SK-N-SH treated with all-trans-retinoic acid at 6 μM for 48 hours (cell line): ENCODE measurements at regions not wholly inside any gene's neighbourhood (a gene's known extent, or its start where the extent isn't known, plus 50 kb on each side); places are given as distances from the start of the nearest gene placed in this dataset.

Experiments
- ATAC-seq: fragments of 200-7000 bp; cut with Tn5 transposase; 3 replicates; pipeline ENCODE4 v1.9.1; 2020; ENCODE audit warnings: mild to moderate bottlenecking, moderate library complexity
- BACH2 ChIP-seq: fragments of 250-450 bp; sonication (Bioruptor Pico); IDR thresholded peaks from 2 replicates; pipeline ENCODE4 v1.9.0; 2021; ENCODE audit warnings: mild to moderate bottlenecking, borderline replicate concordance
- CSRNP3 ChIP-seq: fragments of 250-450 bp; sonication (Bioruptor Pico); IDR thresholded peaks from 2 replicates; pipeline ENCODE4 v1.5.1; 2021; ENCODE audit warnings: mild to moderate bottlenecking, moderate library complexity
- GLIS3 ChIP-seq: fragments of 250-450 bp; sonication (Bioruptor Pico); IDR thresholded peaks from 2 replicates; pipeline ENCODE4 v1.5.0; 2020; ENCODE audit warnings: mild to moderate bottlenecking, moderate library complexity
- ISL1 ChIP-seq: fragments of 250-450 bp; sonication (Bioruptor Pico); IDR thresholded peaks from 2 replicates; pipeline ENCODE4 v2.1.2; 2022; ENCODE audit warnings: mild to moderate bottlenecking, moderate library complexity
- OSR1 ChIP-seq: fragments of 250-450 bp; sonication (Bioruptor Pico); IDR thresholded peaks from 2 replicates; pipeline ENCODE4 v1.8.0; 2022; ENCODE audit warnings: moderate library complexity, mild to moderate bottlenecking, inconsistent platforms
- POU6F1 ChIP-seq: fragments of 250-450 bp; sonication (Bioruptor Pico); IDR thresholded peaks from 2 replicates; pipeline ENCODE4 v1.8.0; 2021; ENCODE audit warnings: low read depth, mild to moderate bottlenecking, moderate library complexity, borderline replicate concordance
- PPARA ChIP-seq: fragments of 250-450 bp; sonication (Bioruptor Pico); IDR thresholded peaks from 2 replicates; pipeline ENCODE4 v1.5.0; 2020; ENCODE audit warnings: mild to moderate bottlenecking, borderline replicate concordance
- RARB ChIP-seq: fragments of 250-450 bp; sonication (Bioruptor Pico); IDR thresholded peaks from 2 replicates; pipeline ENCODE4 v1.8.0; 2021; ENCODE audit warnings: mild to moderate bottlenecking, moderate library complexity
- SNAI2 ChIP-seq: fragments of 250-450 bp; sonication (Bioruptor Pico); IDR thresholded peaks from 2 replicates; pipeline ENCODE4 v1.5.0; 2020; ENCODE audit warnings: mild to moderate bottlenecking, moderate library complexity
- TCF4 ChIP-seq: fragments of 250-450 bp; sonication (Bioruptor Pico); IDR thresholded peaks from 2 replicates; pipeline ENCODE4 v1.8.0; 2021; ENCODE audit warnings: mild to moderate bottlenecking, moderate library complexity, borderline replicate concordance
- TOX ChIP-seq: fragments of 250-450 bp; sonication (Bioruptor Pico); IDR thresholded peaks from 2 replicates; pipeline ENCODE4 v1.8.0; 2021; ENCODE audit warnings: mild to moderate bottlenecking, moderate library complexity, borderline replicate concordance
- TSHZ2 ChIP-seq: fragments of 250-450 bp; sonication (Bioruptor Pico); IDR thresholded peaks from 2 replicates; pipeline ENCODE4 v1.5.0; 2020; ENCODE audit warnings: mild to moderate bottlenecking, moderate library complexity
- ZC3H10 ChIP-seq: fragments of 250-450 bp; sonication (Bioruptor Pico); IDR thresholded peaks from 2 replicates; pipeline ENCODE4 v1.5.1; 2021; ENCODE audit warnings: mild to moderate bottlenecking, moderate library complexity
- ZFP3 ChIP-seq: fragments of 250-450 bp; sonication (Bioruptor Pico); IDR thresholded peaks from 2 replicates; pipeline ENCODE4 v1.5.0; 2020; ENCODE audit warnings: mild to moderate bottlenecking, moderate library complexity
- ZFP30 ChIP-seq: fragments of 450-650 bp; formaldehyde crosslinking; IDR thresholded peaks from 2 replicates; pipeline ENCODE4 v1.5.0; 2022; ENCODE audit warnings: mild to moderate bottlenecking, moderate library complexity
- ZNF565 ChIP-seq: fragments of 450-650 bp; formaldehyde crosslinking; conservative IDR thresholded peaks from 2 replicates; pipeline ENCODE4 v1.5.0; 2020; ENCODE audit warnings: low read depth, mild to moderate bottlenecking, moderate library complexity
- ZNF70 ChIP-seq: fragments of 450-650 bp; formaldehyde crosslinking; IDR thresholded peaks from 2 replicates; pipeline ENCODE4 v1.5.0; 2020; ENCODE audit warnings: mild to moderate bottlenecking, moderate library complexity
- ZNF8 ChIP-seq: fragments of 450-650 bp; formaldehyde crosslinking; IDR thresholded peaks from 2 replicates; pipeline ENCODE4 v1.5.0; 2020; ENCODE audit warnings: mild to moderate bottlenecking, moderate library complexity

GRCh38 chr5:85305766-85306165, 921.1 kb upstream of the EDIL3 start:
- TF ChIP-seq BACH2: no peak
- no peak for TF ChIP-seq CSRNP3 (CRISPR knock-in tag)
- no peak for TF ChIP-seq TOX (CRISPR knock-in tag)
- no peak for TF ChIP-seq ZNF565
- TF ChIP-seq ZFP30: no peak
- TF ChIP-seq ZNF8 (CRISPR knock-in tag): no peak
- TF ChIP-seq OSR1 (CRISPR knock-in tag): no peak
- TF ChIP-seq PPARA: no peak
- TF ChIP-seq, all 23 proteins: peak for 0
- ATAC-seq: no peak

- TF ChIP-seq SNAI2 (CRISPR knock-in tag) (no peak), TCF4 (CRISPR knock-in tag) (no peak), POU6F1 (CRISPR knock-in tag) (no peak), PPARA (no peak), OSR1 (CRISPR knock-in tag) (no peak), ISL1 (CRISPR knock-in tag) (no peak)
- no peak for ATAC-seq
Observed at GRCh38 chr5:85311536-85311935, 926.9 kb upstream of the EDIL3 start.

DNA sequence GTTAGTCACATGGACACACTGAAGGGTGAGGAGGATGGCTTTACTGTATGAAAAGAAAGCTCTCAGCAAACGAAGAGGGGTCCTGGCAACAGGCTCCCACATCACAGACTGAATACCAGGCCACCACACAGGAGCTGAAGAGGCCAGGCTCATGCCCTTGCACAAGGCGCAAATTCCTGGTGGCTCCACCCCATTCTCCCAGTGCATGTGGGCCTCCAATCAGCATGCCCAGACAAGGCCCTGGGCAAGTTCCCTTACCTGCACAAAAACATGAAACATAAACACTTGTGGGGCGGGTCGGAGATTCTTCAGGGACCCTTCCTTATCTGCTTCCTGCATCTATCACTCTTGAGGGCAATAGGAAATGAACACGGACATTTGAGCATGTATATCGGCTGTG, 935.8 kb upstream of the EDIL3 start:
- ATAC-seq: no peak
- TF ChIP-seq ZC3H10 (CRISPR knock-in tag) (no peak), ZNF8 (CRISPR knock-in tag) (no peak), TOX (CRISPR knock-in tag) (no peak)

GRCh38 chr5:85333276-85333675, 948.6 kb upstream of the EDIL3 start:
- no peak for TF ChIP-seq PPARA
- TF ChIP-seq POU6F1 (CRISPR knock-in tag): no peak
- TF ChIP-seq ZFP30: no peak
- TF ChIP-seq GLIS3 (CRISPR knock-in tag): no peak
- no peak for TF ChIP-seq ZC3H10 (CRISPR knock-in tag)
- no peak for TF ChIP-seq ZFP3
- TF ChIP-seq RARB (CRISPR knock-in tag): no peak
- no peak for TF ChIP-seq TOX (CRISPR knock-in tag)
- TF ChIP-seq ZNF565: no peak
- no peak for TF ChIP-seq ZNF70 (CRISPR knock-in tag)
- TF ChIP-seq, all 23 proteins: peak for 0
- ATAC-seq: no peak

- no peak for TF ChIP-seq TSHZ2 (CRISPR knock-in tag)
- no peak for ATAC-seq
Observed at GRCh38 chr5:85337435-85337834, 952.8 kb upstream of the EDIL3 start.

- ATAC-seq: no peak
- TF ChIP-seq ZFP3: no peak
Observed at GRCh38 chr5:85340790-85341189, 956.1 kb upstream of the EDIL3 start.
